ENCODE measurements at regions not wholly inside any gene's neighbourhood (a gene's known extent, or its start where the extent isn't known, plus 50 kb on each side); places are given as distances from the start of the nearest gene placed in this dataset.

GRCh38 chr4:13054420-13054970, 429.6 kb downstream of the RAB28 start:
- H3K27ac Mint-ChIP-seq: no peak overlapping the region
- H3K9me3 Mint-ChIP-seq: no peaks in the 10 kb centered on the region
- H3K27me3 Mint-ChIP-seq: no peaks in the 10 kb centered on the region
- no peaks in the 10 kb centered on the region for H3K36me3 Mint-ChIP-seq
- no peaks in the 10 kb centered on the region for H3K4me1 Mint-ChIP-seq
- DNase-seq: no peak
- H3K4me3 Mint-ChIP-seq: no peak overlapping the region
- CTCF ChIA-PET: no interaction called here

- H3K27me3 Mint-ChIP-seq: no peaks in the 10 kb centered on the region
- H3K27ac Mint-ChIP-seq: no peak overlapping the region
- H3K4me1 Mint-ChIP-seq: no peaks in the 10 kb centered on the region
- no peak for DNase-seq
- H3K4me3 Mint-ChIP-seq: no peak overlapping the region
- CTCF ChIA-PET: no interaction called here
- no peaks in the 10 kb centered on the region for H3K36me3 Mint-ChIP-seq
- peaks cover 4% of the 10 kb centered on the region for H3K9me3 Mint-ChIP-seq
Observed at GRCh38 chr4:13047591-13047990, 436.5 kb downstream of the RAB28 start.

- no peaks in the 10 kb centered on the region for H3K4me1 Mint-ChIP-seq
- no peak for DNase-seq
- no peak overlapping the region for H3K4me3 Mint-ChIP-seq
- CTCF ChIA-PET: no interaction called here
- no peaks in the 10 kb centered on the region for H3K36me3 Mint-ChIP-seq
- H3K9me3 Mint-ChIP-seq: peaks cover 3% of the 10 kb centered on the region
- H3K27me3 Mint-ChIP-seq: no peaks in the 10 kb centered on the region
- no peak overlapping the region for H3K27ac Mint-ChIP-seq
Observed at GRCh38 chr4:13036841-13037240, 447.3 kb downstream of the RAB28 start.

- Mint-ChIP-seq H3K9me3 (peaks cover 3% of the 10 kb centered on the region), H3K36me3 (no peaks in the 10 kb centered on the region), H3K27ac (no peak overlapping the region), H3K4me1 (no peaks in the 10 kb centered on the region), H3K27me3 (no peaks in the 10 kb centered on the region), H3K4me3 (no peak overlapping the region)
- CTCF ChIA-PET: no interaction called here
- DNase-seq: no peak
Observed at GRCh38 chr4:13032936-13033335, 451.2 kb downstream of the RAB28 start.

- Mint-ChIP-seq H3K4me1 (no peaks in the 10 kb centered on the region), H3K36me3 (no peaks in the 10 kb centered on the region), H3K27ac (no peak overlapping the region), H3K4me3 (no peak overlapping the region), H3K9me3 (peaks cover 3% of the 10 kb centered on the region), H3K27me3 (no peaks in the 10 kb centered on the region)
- no peak for DNase-seq
- CTCF ChIA-PET: no interaction called here
Observed at GRCh38 chr4:13024147-13025105, 459.7 kb downstream of the RAB28 start.

GRCh38 chr4:13007802-13008470, 476.2 kb downstream of the RAB28 start:
- no peaks in the 10 kb centered on the region for H3K9me3 Mint-ChIP-seq
- DNase-seq: no peak
- H3K36me3 Mint-ChIP-seq: no peaks in the 10 kb centered on the region
- no peak overlapping the region for H3K4me3 Mint-ChIP-seq
- no peaks in the 10 kb centered on the region for H3K27me3 Mint-ChIP-seq
- H3K27ac Mint-ChIP-seq: no peak overlapping the region
- no peaks in the 10 kb centered on the region for H3K4me1 Mint-ChIP-seq
- CTCF ChIA-PET: no interaction called here

- no peak overlapping the region for H3K4me3 Mint-ChIP-seq
- no peak for DNase-seq
- H3K4me1 Mint-ChIP-seq: no peaks in the 10 kb centered on the region
- no peaks in the 10 kb centered on the region for H3K27me3 Mint-ChIP-seq
- no peaks in the 10 kb centered on the region for H3K36me3 Mint-ChIP-seq
- H3K27ac Mint-ChIP-seq: no peak overlapping the region
- CTCF ChIA-PET: no interaction called here
- peaks cover 4% of the 10 kb centered on the region for H3K9me3 Mint-ChIP-seq
Observed at GRCh38 chr4:12993923-12994322, 490.2 kb downstream of the RAB28 start.

- Mint-ChIP-seq H3K36me3 (no peaks in the 10 kb centered on the region), H3K4me1 (no peaks in the 10 kb centered on the region), H3K27ac (no peak overlapping the region), H3K27me3 (no peaks in the 10 kb centered on the region), H3K4me3 (no peak overlapping the region), H3K9me3 (peaks cover 2% of the 10 kb centered on the region)
- CTCF ChIA-PET: no interaction called here
- no peak for DNase-seq
Observed at GRCh38 chr4:12987284-12987683, 496.9 kb downstream of the RAB28 start.

GRCh38 chr4:12979797-12980196, 504.3 kb downstream of the RAB28 start:
- Mint-ChIP-seq H3K9me3 (no peaks in the 10 kb centered on the region), H3K36me3 (no peaks in the 10 kb centered on the region), H3K4me1 (no peaks in the 10 kb centered on the region), H3K4me3 (no peak overlapping the region), H3K27ac (no peak overlapping the region), H3K27me3 (no peaks in the 10 kb centered on the region)
- CTCF ChIA-PET: no interaction called here
- no peak for DNase-seq

- Mint-ChIP-seq H3K27me3 (no peaks in the 10 kb centered on the region), H3K9me3 (no peaks in the 10 kb centered on the region), H3K27ac (no peak overlapping the region), H3K4me1 (no peaks in the 10 kb centered on the region), H3K4me3 (no peak overlapping the region), H3K36me3 (no peaks in the 10 kb centered on the region)
- no peak for DNase-seq
- CTCF ChIA-PET: no interaction called here
Observed at GRCh38 chr4:12978310-12978709, 505.8 kb downstream of the RAB28 start.

- Mint-ChIP-seq H3K4me3 (no peak overlapping the region), H3K27me3 (no peaks in the 10 kb centered on the region), H3K27ac (no peak overlapping the region), H3K9me3 (no peaks in the 10 kb centered on the region), H3K4me1 (no peaks in the 10 kb centered on the region), H3K36me3 (no peaks in the 10 kb centered on the region)
- DNase-seq: no peak
- CTCF ChIA-PET: no interaction called here
Observed at GRCh38 chr4:12975511-12975910, 508.6 kb downstream of the RAB28 start.

- Mint-ChIP-seq H3K27ac (no peak overlapping the region), H3K9me3 (no peaks in the 10 kb centered on the region), H3K4me1 (no peaks in the 10 kb centered on the region), H3K36me3 (no peaks in the 10 kb centered on the region), H3K27me3 (no peaks in the 10 kb centered on the region), H3K4me3 (no peak overlapping the region)
- no peak for DNase-seq
- CTCF ChIA-PET: no interaction called here
Observed at GRCh38 chr4:12973522-12973921, 510.6 kb downstream of the RAB28 start.

GRCh38 chr4:12968345-12968744, 515.8 kb downstream of the RAB28 start:
- H3K27ac Mint-ChIP-seq: no peak overlapping the region
- no peaks in the 10 kb centered on the region for H3K27me3 Mint-ChIP-seq
- DNase-seq: no peak
- H3K4me3 Mint-ChIP-seq: no peak overlapping the region
- H3K36me3 Mint-ChIP-seq: no peaks in the 10 kb centered on the region
- no peaks in the 10 kb centered on the region for H3K9me3 Mint-ChIP-seq
- no peaks in the 10 kb centered on the region for H3K4me1 Mint-ChIP-seq
- CTCF ChIA-PET: no interaction called here

GRCh38 chr4:12966726-12967125, 517.4 kb downstream of the RAB28 start:
- Mint-ChIP-seq H3K4me3 (no peak overlapping the region), H3K9me3 (no peaks in the 10 kb centered on the region), H3K27ac (no peak overlapping the region), H3K27me3 (no peaks in the 10 kb centered on the region), H3K36me3 (no peaks in the 10 kb centered on the region), H3K4me1 (no peaks in the 10 kb centered on the region)
- DNase-seq: no peak
- CTCF ChIA-PET: no interaction called here

GRCh38 chr4:12965334-12965733, 518.8 kb downstream of the RAB28 start:
- Mint-ChIP-seq H3K9me3 (no peaks in the 10 kb centered on the region), H3K27me3 (no peaks in the 10 kb centered on the region), H3K36me3 (no peaks in the 10 kb centered on the region), H3K4me3 (no peak overlapping the region), H3K4me1 (no peaks in the 10 kb centered on the region), H3K27ac (no peak overlapping the region)
- DNase-seq: no peak
- CTCF ChIA-PET: no interaction called here

Data from activated naive CD4-positive, alpha-beta T cell treated with anti-CD3 and anti-CD28 coated beads, Interleukin-2, amount 10 ng/mL, durations not matched to agents 7 days and 5 days (primary cell).